H1 (cell line): ENCODE measurements at regions not wholly inside any gene's neighbourhood (a gene's known extent, or its start where the extent isn't known, plus 50 kb on each side); places are given as distances from the start of the nearest gene placed in this dataset.

ENCODE experiments used
- CTCF ChIA-PET: fragments of 300-600 bp; sonication (Branson Sonifier 250); formaldehyde crosslinking; loops from one replicate; lab custom pipeline; 2021; ENCODE audit not compliant: partially characterized antibody; lab: Charles Lee
- POLR2A ChIA-PET: fragments of 300-600 bp; sonication (Branson Sonifier 250); formaldehyde crosslinking; loops from one replicate; lab custom pipeline; 2021; ENCODE audit warnings: inconsistent platforms; ENCODE audit not compliant: partially characterized antibody; lab: Charles Lee
- DNase-seq, 2 experiments: peaks; one replicate each; pipeline versions ENCODE4 v3.0.0 to v3.0.0-alpha.2; 2010 to 2022; ENCODE audit warnings: low spot score in 2 of 2, low read depth in 1 of 2, mixed read lengths in 1 of 2
- FAIRE-seq: peaks from 2 replicates; lab custom pipeline; 2011; peaks lifted over from hg19 to GRCh38; lab: Jason Lieb, UNC
- H2AFZ ChIP-seq: 2 replicates; pipeline ENCODE4 v1.8.1; 2012; ENCODE audit warnings: low read length, inconsistent platforms
- H2AK5ac ChIP-seq: 2 replicates; pipeline ENCODE4 v1.6.1; 2013; ENCODE audit warnings: low read depth, low read length
- H2BK120ac ChIP-seq: replicated peaks from 2 replicates; pipeline ENCODE3; 2013; ENCODE audit warnings: low read depth, low read length, inconsistent platforms
- H2BK12ac ChIP-seq: 2 replicates; pipeline ENCODE4 v1.6.1; 2013; ENCODE audit warnings: low read depth, low read length
- H2BK15ac ChIP-seq: 2 replicates; pipeline ENCODE4 v1.6.1; 2013; ENCODE audit warnings: low read length
- H2BK20ac ChIP-seq: 2 replicates; pipeline ENCODE4 v1.6.1; 2013; ENCODE audit warnings: low read length
- H2BK5ac ChIP-seq: 2 replicates; pipeline ENCODE4 v1.6.1; 2013; ENCODE audit warnings: low read depth, low read length
- H3K14ac ChIP-seq: 2 replicates; pipeline ENCODE4 v1.6.1; 2013; ENCODE audit warnings: inconsistent platforms; ENCODE audit not compliant: insufficient read length
- H3K18ac ChIP-seq: 2 replicates; pipeline ENCODE4 v1.6.1; 2013; ENCODE audit warnings: low read length; ENCODE audit errors: extremely low read depth
- H3K23ac ChIP-seq: 2 replicates; pipeline ENCODE4 v1.6.1; 2013; ENCODE audit warnings: inconsistent platforms; ENCODE audit not compliant: insufficient read length
- H3K23me2 ChIP-seq: 2 replicates; pipeline ENCODE4 v1.6.1; 2013; ENCODE audit warnings: low read depth, low read length
- H3K27ac ChIP-seq: 2 replicates; pipeline ENCODE4 v1.6.1; 2011; ENCODE audit warnings: low read depth, low read length, inconsistent platforms
- H3K27me3 ChIP-seq, 4 experiments: replicated peaks in 1 of 4; 1 replicate in 1 of 4; 2 replicates in 3 of 4; pipeline versions ENCODE4 v1.6.1 to v1.8.1; 2011 to 2013; ENCODE audit warnings: low read length in 3 of 4, mild to moderate bottlenecking in 3 of 4, inconsistent platforms in 2 of 4, mixed read lengths in 2 of 4, moderate library complexity in 1 of 4; ENCODE audit not compliant: control insufficient read depth in 3 of 4, insufficient read depth in 3 of 4; ENCODE audit errors: extremely low read depth in 1 of 4
- H3K36me3 ChIP-seq, 4 experiments: 2 replicates each; pipeline versions ENCODE4 v1.6.1 to v1.8.1; 2011 to 2013; ENCODE audit warnings: mild to moderate bottlenecking in 4 of 4, low read length in 3 of 4, moderate library complexity in 2 of 4, control low read depth in 1 of 4, inconsistent platforms in 1 of 4; ENCODE audit not compliant: insufficient read depth in 4 of 4, control insufficient read depth in 2 of 4
- H3K4ac ChIP-seq: replicated peaks from 2 replicates; pipeline ENCODE3; 2013; ENCODE audit warnings: low read length, low read depth, mixed read lengths, inconsistent platforms; ENCODE audit not compliant: insufficient read length
- H3K4me1 ChIP-seq, 4 experiments: replicated peaks in 1 of 4; 1 replicate in 1 of 4; 2 replicates in 3 of 4; pipeline versions ENCODE4 v1.6.1 to v1.8.1; 2011 to 2013; ENCODE audit warnings: low read length in 3 of 4, inconsistent platforms in 2 of 4, mixed read lengths in 1 of 4; ENCODE audit not compliant: insufficient read depth in 4 of 4, control insufficient read depth in 3 of 4
- H3K4me2 ChIP-seq, 2 experiments: 2 replicates each; pipeline versions ENCODE4 v1.6.1 to v1.8.1; 2011 to 2013; ENCODE audit warnings: low read depth in 2 of 2, low read length in 2 of 2, control low read depth in 1 of 2, inconsistent platforms in 1 of 2, mild to moderate bottlenecking in 1 of 2; ENCODE audit not compliant: insufficient read depth in 1 of 2
- H3K4me3 ChIP-seq, 4 experiments: fragments of 200-600, 300-600 bp in 1 of 4; sonication (generic), shearing (Covaris generic), sonication (Bioruptor Twin) in 1 of 4; 2 replicates each; pipeline versions ENCODE4 v1.5.1 to v1.8.1; 2011 to 2016; ENCODE audit warnings: low read length in 4 of 4, low read depth in 3 of 4, control low read depth in 2 of 4, inconsistent platforms in 2 of 4, mild to moderate bottlenecking in 2 of 4, mixed read lengths in 1 of 4, moderate library complexity in 1 of 4; ENCODE audit not compliant: insufficient read depth in 2 of 4; ENCODE audit errors: extremely low read depth in 1 of 4
- H3K56ac ChIP-seq: replicated peaks from 2 replicates; pipeline ENCODE3; 2013; ENCODE audit warnings: low read depth, mild to moderate bottlenecking, mixed read lengths, low read length, inconsistent platforms; ENCODE audit not compliant: insufficient read length
- H3K79me1 ChIP-seq: 2 replicates; pipeline ENCODE4 v1.6.1; 2013; ENCODE audit warnings: low read depth, low read length, control low read depth
- H3K79me2 ChIP-seq, 2 experiments: 2 replicates each; pipeline versions ENCODE4 v1.6.1 to v1.8.1; 2012 to 2013; ENCODE audit warnings: low read length in 2 of 2, mild to moderate bottlenecking in 2 of 2, inconsistent platforms in 1 of 2; ENCODE audit not compliant: insufficient read depth in 2 of 2, control insufficient read depth in 1 of 2
- H3K9ac ChIP-seq, 4 experiments: replicated peaks in 1 of 4; 1 replicate in 1 of 4; 2 replicates in 3 of 4; pipeline versions ENCODE4 v1.6.1 to v1.8.1; 2011 to 2013; ENCODE audit warnings: low read depth in 3 of 4, low read length in 3 of 4, control low read depth in 2 of 4, mild to moderate bottlenecking in 2 of 4, moderate library complexity in 2 of 4, inconsistent platforms in 1 of 4; ENCODE audit errors: extremely low read depth in 1 of 4
- H3K9me3 ChIP-seq, 2 experiments: 2 replicates each; pipeline versions ENCODE4 v1.6.1 to v1.8.1; 2012 to 2013; ENCODE audit warnings: mild to moderate bottlenecking in 2 of 2, moderate library complexity in 2 of 2, control low read depth in 1 of 2, inconsistent platforms in 1 of 2, low read depth in 1 of 2, low read length in 1 of 2, mixed read lengths in 1 of 2; ENCODE audit not compliant: insufficient read depth in 2 of 2
- H4K20me1 ChIP-seq, 2 experiments: replicated peaks in 1 of 2; 2 replicates each; pipeline versions ENCODE3 to v1.8.1; 2011 to 2013; ENCODE audit warnings: inconsistent platforms in 2 of 2, low read length in 2 of 2, mild to moderate bottlenecking in 1 of 2; ENCODE audit not compliant: insufficient read depth in 2 of 2, control insufficient read depth in 1 of 2
- H4K5ac ChIP-seq: 2 replicates; pipeline ENCODE4 v1.6.1; 2013; ENCODE audit warnings: low read length, low read depth, mixed read lengths, inconsistent platforms; ENCODE audit not compliant: insufficient read length
- H4K8ac ChIP-seq: 2 replicates; pipeline ENCODE4 v1.8.0; 2013; ENCODE audit warnings: mild to moderate bottlenecking, moderate library complexity, low read length, inconsistent platforms; ENCODE audit not compliant: insufficient read depth; ENCODE audit errors: extremely low read depth
- H4K91ac ChIP-seq: replicated peaks from 2 replicates; pipeline ENCODE3; 2013; ENCODE audit warnings: low read length, mixed read lengths, inconsistent platforms; ENCODE audit not compliant: insufficient read length
- BCL11A ChIP-seq, 2 experiments: IDR thresholded peaks; one replicate each; pipeline ENCODE4 v1.6.1; 2011; ENCODE audit warnings: low read depth in 2 of 2, low read length in 2 of 2, mild to moderate bottlenecking in 2 of 2
- HDAC2 ChIP-seq, 2 experiments: fragments of 300-600 bp in 1 of 2; sonication (generic) in 1 of 2; IDR thresholded peaks; 2 replicates each; pipeline ENCODE4 v1.6.1; 2011 to 2012; ENCODE audit warnings: low read depth in 2 of 2, low read length in 2 of 2, mild to moderate bottlenecking in 2 of 2, moderate library complexity in 2 of 2, borderline replicate concordance in 1 of 2, inconsistent platforms in 1 of 2
- POU5F1 ChIP-seq: IDR thresholded peaks from 2 replicates; pipeline ENCODE4 v1.6.1; 2011; ENCODE audit warnings: low read depth, mild to moderate bottlenecking, low read length, moderate library complexity
- SIN3A ChIP-seq, 2 experiments: IDR thresholded peaks in 1 of 2; conservative IDR thresholded peaks in 1 of 2; 2 replicates each; pipeline ENCODE4 v1.6.1; 2011 to 2012; ENCODE audit warnings: low read length in 2 of 2, improper control_type of control experiment in 1 of 2, low read depth in 1 of 2, mild to moderate bottlenecking in 1 of 2
- SIX5 ChIP-seq: IDR thresholded peaks from 2 replicates; pipeline ENCODE4 v1.6.1; 2011; ENCODE audit warnings: mild to moderate bottlenecking, low read depth, low read length
- SP1 ChIP-seq: IDR thresholded peaks from 2 replicates; pipeline ENCODE4 v1.6.1; 2011; ENCODE audit warnings: low read depth, low read length
- SUZ12 ChIP-seq: fragments of 200-600 bp; sonication (generic); IDR thresholded peaks from 2 replicates; pipeline ENCODE4 v1.6.1; 2012; ENCODE audit warnings: mild to moderate bottlenecking, inconsistent platforms, low read length, moderate library complexity, mixed read lengths
- TEAD4 ChIP-seq: IDR thresholded peaks from 2 replicates; pipeline ENCODE4 v1.6.1; 2012; ENCODE audit warnings: low read depth, low read length, inconsistent platforms, mixed read lengths
- WGBS, 2 experiments: shearing (Covaris generic) in 1 of 2; methylation state at CpG; one replicate each; pipeline versions ENCODE4 v1.1.6 to v1.1.7; 2013 to 2015; ENCODE audit warnings: low lambda C conversion rate in 2 of 2, mixed read lengths in 2 of 2, inconsistent platforms in 1 of 2, low coverage in 1 of 2, missing lambda C conversion rate in 1 of 2; ENCODE audit not compliant: insufficient replicate concordance in 2 of 2, insufficient coverage in 1 of 2, insufficient read length in 1 of 2; ENCODE audit errors: extremely low coverage in 1 of 2, missing lambda C conversion rate in 1 of 2; 5-methylcytosine and 5-hydroxymethylcytosine counted together
- TF ChIP-seq, protein P1 (sequence below): IDR thresholded peaks from 2 replicates; pipeline ENCODE4 v1.6.1; 2011; ENCODE audit warnings: low read depth, mild to moderate bottlenecking, low read length; ENCODE audit not compliant: insufficient read depth
- TF ChIP-seq, protein P2 (sequence below): IDR thresholded peaks from 2 replicates; pipeline ENCODE4 v1.6.1; 2012; ENCODE audit warnings: low read length, inconsistent platforms

DNA sequence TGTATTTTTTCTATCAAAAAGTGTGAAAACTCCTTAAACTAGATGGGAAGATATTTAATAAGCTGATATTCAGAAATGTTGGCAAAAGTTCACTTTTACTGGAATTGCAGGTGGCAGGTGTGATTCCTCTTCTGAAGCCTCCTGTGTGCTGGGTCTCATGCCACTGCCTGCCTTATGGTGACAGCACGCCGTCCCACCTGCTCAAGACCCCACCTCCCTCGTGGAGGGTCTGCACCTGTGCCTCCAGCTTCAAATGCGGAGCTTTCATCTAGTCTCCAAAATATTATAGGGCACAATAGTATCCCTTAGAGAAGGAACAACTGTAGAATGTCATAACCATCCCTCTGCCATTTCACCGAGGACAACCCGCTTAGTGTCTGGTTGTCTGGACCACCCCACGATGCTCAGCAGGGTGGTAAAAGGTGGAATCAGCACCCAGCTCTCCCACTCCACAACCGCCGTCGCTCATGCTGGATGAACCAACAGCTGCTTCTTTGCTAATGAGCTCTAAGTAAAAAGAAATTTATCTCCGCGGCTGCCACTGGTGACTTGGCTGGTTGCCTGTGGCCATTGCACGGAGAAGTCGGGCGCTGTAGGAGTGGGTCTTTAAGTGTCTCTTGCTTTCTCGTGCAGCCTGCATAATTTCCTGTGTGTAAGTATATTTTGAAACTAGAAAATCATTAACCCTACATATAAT is 119.3 kb upstream of the TCERG1L start:
- Histone ChIP-seq H3K27me3 (no peaks in the 10 kb centered on the region), H3K4me3 (no peak overlapping the region), H2AFZ (no peak overlapping the region), H2BK120ac (no peak overlapping the region), H4K8ac (no peak overlapping the region), H3K9ac (no peak overlapping the region), H3K23ac (no peak overlapping the region), H3K9me3 (no peaks in the 10 kb centered on the region), H3K79me2 (no peaks in the 10 kb centered on the region), H2BK20ac (no peak overlapping the region), H3K56ac (no peak overlapping the region), H3K18ac (no peak overlapping the region), H2BK12ac (no peak overlapping the region), H3K4me1 (peaks cover 0 to 3% (median 2%) of the 10 kb centered on the region in 4 experiments; a peak in 2 of 7 replicates), H3K4ac (no peak overlapping the region), H3K23me2 (no peaks in the 10 kb centered on the region), H3K4me2 (no peak overlapping the region), H3K36me3 (no peaks in the 10 kb centered on the region), H3K79me1 (no peaks in the 10 kb centered on the region), H4K91ac (no peak overlapping the region), H2BK15ac (no peak overlapping the region), H2AK5ac (no peak overlapping the region), H3K14ac (no peak overlapping the region), H3K27ac (no peak overlapping the region), H4K20me1 (no peaks in the 10 kb centered on the region), H2BK5ac (no peak overlapping the region), H4K5ac (no peak overlapping the region)
- ChIA-PET POLR2A (no interaction called here), CTCF (interaction anchor here (0.7 to 1.5 kb wide), 2 partner anchors 9 to 50 kb away, joined by 3 read pairs; no protein-coding TSS in a partner anchor)
- DNase-seq: no peak
- FAIRE-seq: no peak
- WGBS, 2 experiments: 90% methylated on average over 16 of the region's 16 CpGs; no CpG with 5 or more reads in 1 of the 2 experiments
- no peak for TF ChIP-seq POU5F1
- TF ChIP-seq HDAC2 (IDR thresholded peaks at IDR 0.05; ENCODE audit: borderline replicate concordance in 1 of 2, low read depth in 2 of 2, low read length in 2 of 2): no peak
- no peak for TF ChIP-seq BCL11A (IDR thresholded peaks at IDR 0.05; ENCODE audit: low read depth in 2 of 2, low read length in 2 of 2)
- TF ChIP-seq, protein P1, sequence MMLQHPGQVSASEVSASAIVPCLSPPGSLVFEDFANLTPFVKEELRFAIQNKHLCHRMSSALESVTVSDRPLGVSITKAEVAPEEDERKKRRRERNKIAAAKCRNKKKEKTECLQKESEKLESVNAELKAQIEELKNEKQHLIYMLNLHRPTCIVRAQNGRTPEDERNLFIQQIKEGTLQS: no peak
- no peak for TF ChIP-seq SIX5
- TF ChIP-seq SUZ12: no peak
- no peak for TF ChIP-seq SP1
- no peak for TF ChIP-seq TEAD4
- TF ChIP-seq, protein P2, sequence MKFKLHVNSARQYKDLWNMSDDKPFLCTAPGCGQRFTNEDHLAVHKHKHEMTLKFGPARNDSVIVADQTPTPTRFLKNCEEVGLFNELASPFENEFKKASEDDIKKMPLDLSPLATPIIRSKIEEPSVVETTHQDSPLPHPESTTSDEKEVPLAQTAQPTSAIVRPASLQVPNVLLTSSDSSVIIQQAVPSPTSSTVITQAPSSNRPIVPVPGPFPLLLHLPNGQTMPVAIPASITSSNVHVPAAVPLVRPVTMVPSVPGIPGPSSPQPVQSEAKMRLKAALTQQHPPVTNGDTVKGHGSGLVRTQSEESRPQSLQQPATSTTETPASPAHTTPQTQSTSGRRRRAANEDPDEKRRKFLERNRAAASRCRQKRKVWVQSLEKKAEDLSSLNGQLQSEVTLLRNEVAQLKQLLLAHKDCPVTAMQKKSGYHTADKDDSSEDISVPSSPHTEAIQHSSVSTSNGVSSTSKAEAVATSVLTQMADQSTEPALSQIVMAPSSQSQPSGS: no peak
- TF ChIP-seq SIN3A (conservative IDR thresholded peaks at IDR 0.05 in 1 of 2, IDR thresholded peaks at IDR 0.05 in 1 of 2; ENCODE audit: low read depth in 1 of 2, low read length in 2 of 2): no peak
